ENCODE measurements at regions not wholly inside any gene's neighbourhood (a gene's known extent, or its start where the extent isn't known, plus 50 kb on each side); places are given as distances from the start of the nearest gene placed in this dataset.

GRCh38 chr17:5943982-5944381 lies 126.2 kb upstream of the WSCD1 start:
- TF ChIP-seq CTCF (IDR thresholded peaks at IDR 0.05) = no peak
- TF ChIP-seq POLR2A (IDR thresholded peaks at IDR 0.05) = no peak
- TF ChIP-seq POLR2AphosphoS5 (IDR thresholded peaks at IDR 0.05) = no peak

Measured in prostate gland (tissue), 2 donors.